DMS114 treated with DMSO at 0.1 percent for 48 hours (cell line): ENCODE measurements at regions not wholly inside any gene's neighbourhood (a gene's known extent, or its start where the extent isn't known, plus 50 kb on each side); places are given as distances from the start of the nearest gene placed in this dataset.
A peak's percentile ranks its signal among the peaks of the same experiment; 100 is the strongest.

ENCODE experiments used
- DNase-seq: peaks from one replicate; lab custom pipeline; 2025; ENCODE audit not compliant: unreplicated experiment; lab: John Stamatoyannopoulos, UW

DNA sequence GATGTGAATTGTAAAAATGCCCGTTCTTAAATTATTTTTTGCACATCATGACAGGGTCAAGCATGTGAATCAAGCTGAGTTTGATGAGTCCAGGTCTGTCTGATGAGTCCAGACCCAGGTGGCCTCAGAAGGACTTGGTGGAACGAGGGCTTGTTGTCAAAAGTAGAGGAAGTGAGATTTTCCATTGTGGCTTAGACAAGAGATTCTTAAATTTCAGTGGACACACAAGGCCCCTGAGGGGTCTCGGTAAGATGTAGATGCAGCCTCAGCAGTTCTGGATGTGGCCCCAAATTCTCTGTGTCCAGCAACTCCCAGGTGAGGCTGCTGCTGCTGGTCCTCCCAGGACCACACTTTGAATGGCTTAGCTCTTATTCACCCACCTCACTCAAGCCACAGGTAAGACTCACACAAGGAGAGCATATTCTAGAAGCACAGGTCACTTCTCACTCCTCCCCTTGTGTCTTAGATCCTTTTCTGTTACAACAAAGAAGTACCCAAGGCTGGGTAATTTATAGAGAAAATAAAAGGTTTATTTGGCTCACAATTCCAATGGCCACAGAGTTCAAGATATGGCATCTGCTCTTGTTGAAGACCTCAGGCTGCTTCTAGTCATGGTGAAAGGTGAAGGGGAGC lies 98.8 kb downstream of the GGTLC2 start:
- no peak for DNase-seq

DNA sequence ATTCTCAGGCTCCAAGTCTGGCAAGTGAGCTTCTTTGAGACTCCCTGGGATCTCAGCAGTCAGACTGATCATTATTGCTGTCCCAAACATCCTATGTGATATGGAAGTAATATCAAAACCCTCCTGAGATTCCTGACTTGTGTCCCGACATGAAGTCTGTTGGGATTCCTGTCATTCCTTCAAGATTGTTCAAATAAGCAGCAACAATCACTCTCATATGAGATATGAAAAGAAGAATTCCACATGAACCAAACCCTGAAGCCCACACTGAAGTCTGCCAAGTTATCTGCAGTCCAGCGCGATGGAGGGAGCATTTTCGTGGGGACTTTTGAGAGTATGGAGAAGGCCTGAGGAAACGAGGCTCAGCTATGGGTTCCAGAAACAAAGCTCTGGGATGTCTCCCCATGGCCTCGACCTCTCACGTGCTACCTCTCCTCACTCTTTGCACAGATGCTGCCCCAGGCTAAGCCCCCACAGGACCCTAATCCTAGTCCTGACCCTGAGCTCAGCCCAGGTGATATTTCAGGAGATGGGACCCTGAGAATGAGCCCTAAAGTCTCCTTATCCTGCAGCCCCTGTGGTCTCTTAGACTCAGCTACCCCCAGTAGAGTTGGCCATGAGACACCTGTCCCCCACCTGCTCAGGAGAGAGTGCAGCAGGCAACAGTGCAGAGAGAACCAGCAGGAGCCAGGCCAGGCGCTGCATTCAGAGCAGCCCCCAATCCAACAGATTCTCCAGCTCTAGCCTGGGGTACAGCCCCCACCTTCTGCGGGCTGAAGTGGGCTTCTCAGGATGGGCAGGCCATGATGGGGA lies 100.2 kb downstream of the GGTLC2 start:
- DNase-seq, result no peak

DNA sequence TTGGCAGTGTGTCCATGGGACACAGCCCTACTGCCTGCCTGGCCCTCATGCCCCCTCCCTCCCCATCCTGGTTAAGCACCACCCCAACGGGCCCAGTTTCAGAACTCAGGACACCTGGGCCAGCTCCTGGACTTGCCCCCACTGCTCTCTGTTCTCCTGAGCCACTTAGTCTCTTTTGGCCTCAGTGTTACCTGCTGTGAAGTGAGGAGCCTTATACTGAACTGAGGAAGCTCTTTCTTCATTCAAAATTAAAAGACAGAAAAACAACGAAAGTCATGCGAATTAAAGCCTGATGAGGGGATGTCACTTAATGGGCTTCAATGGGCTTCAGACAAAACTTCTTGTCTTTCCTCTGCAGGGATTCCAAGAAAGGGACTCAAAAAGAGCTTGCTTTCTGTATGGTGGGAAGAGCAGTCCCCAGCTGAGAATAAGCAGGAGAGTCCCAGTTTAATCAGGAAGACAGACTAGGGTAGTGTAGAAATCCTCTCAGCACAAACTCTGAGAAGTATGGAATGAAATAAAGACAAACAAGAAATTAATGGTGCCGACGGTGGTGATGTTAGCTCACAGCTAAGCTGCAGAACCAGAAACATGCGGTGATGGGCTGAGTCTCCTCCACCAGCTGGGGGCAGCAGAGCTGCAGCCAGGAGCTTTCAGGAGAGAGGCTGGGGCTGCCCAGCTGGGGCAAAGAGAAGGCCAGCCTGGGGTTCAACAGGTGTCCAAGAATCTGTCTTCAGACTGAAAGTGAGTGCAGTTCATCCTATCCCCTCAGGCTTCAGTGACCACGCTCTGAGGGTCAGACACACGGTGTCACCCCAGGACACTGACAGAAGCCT lies 101.0 kb downstream of the GGTLC2 start:
- DNase-seq, result no peak

DNA sequence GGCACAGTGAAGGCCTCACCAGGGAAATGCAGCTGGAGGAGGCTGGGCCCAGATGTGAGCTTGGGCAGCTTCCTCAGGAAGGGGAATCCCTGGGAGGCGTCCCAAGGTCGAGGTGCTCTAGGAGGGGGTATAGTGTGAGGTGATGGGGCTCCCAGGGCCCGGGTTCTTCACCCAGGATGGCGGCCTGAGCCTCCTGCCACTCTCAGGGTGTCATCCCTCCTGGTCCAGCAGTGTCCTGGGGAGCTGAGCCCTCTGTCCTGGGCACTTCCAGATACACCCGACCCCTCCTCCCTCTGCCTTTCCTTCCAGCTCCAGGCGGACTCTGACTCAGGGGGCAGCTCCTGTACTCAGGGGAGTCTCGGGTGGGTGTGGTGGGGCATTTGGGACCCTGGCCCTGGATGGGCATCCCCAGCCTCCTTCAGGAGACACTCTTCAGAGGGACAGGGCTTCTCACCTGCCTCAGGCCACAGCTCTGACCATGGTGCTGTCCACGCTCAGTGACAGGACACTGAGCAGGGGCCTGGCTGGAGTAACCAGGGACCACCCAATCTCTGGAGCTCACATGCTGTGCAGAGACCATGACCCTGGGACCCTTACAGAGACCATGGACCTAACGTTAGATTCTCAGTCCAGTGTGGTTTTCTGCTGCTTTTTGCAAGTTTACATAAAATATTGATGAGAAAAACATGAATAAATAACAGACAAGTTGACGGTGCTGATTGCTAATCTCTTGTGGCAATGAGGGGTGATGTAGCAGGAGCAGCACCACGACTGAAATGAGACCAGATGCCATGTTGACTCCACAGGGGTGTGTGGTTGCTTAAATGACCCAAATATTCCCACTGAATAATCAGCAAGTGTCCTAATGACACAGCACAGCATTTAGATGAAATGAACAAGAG lies 101.9 kb downstream of the GGTLC2 start:
- no peak for DNase-seq

DNA sequence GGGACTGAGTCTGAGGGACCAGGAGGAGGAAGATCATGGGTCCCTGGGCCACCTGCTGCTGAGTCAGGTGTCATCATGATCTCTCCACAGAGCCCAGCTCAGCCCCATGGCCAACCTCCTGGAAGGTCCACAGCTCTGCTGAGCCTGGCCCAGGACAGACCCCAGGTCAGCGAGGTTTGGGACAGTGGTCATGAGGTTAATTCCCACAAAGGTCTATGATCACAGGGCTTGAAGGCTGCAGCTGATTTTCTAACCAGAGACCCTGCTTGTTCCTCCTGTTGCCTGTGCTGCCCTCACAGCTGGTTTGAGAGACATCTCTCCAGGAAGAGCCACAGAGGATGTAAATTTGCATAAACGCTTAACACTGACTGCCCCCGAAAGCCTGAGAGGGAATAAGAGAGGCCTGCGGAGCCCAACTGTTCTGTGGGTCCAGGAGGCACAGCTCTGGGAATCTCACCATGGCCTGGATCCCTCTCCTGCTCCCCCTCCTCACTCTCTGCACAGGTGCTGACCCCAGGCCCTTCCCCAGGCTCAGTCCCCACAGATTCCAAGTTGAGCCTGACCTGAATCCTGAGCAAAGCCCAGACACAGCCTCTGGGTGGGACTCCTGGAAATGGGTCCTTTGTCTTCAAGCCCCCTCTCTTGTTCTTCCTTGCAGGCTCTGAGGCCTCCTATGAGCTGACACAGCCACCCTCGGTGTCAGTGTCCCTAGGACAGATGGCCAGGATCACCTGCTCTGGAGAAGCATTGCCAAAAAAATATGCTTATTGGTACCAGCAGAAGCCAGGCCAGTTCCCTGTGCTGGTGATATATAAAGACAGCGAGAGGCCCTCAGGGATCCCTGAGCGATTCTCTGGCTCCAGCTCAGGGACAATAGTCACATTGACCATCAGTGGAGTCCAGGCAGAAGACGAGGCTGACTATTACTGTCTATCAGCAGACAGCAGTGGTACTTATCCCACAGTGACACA lies 102.8 kb downstream of the GGTLC2 start:
- DNase-seq, result no peak

DNA sequence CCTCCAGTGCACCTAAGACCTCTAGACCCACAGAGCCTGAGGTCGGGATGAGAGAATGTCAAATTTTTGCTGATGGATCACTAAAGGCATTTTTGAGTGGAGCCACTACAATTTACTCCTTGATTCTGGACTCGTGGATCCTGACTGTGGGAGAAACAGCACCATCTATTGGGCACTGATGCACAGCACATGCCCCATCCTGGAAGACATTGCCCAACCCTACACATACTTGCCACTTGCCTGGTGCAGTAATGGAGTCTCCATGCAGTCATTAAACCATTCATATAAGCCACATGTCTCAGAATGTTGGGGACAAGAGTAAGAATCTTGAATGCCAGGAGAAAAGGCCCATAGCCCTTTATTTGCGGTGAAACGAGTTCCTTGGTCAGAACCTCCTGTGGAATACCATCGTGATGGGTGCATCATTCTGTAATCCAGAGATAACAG lies 103.9 kb downstream of the GGTLC2 start:
- DNase-seq, result peak; percentile 8

DNA sequence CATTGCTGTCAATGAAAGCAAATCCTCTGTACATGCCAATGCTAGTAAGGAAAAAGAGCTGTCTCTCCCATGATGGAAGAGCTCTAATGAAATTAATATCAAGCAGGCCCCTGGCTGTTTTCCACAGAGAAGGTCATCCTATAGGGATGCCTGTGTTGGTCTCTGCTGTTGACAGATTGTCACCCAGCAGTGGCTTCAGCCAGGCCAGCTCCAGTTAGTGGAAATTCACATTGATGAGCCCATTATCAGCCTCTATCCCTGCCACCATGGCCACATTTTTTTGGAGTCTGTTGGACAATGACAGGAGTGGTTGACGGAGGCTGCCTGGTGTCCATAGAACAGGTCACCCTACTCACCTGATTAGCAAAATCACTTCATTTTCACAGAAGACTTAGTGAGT lies 104.3 kb downstream of the GGTLC2 start:
- DNase-seq, result no peak

DNA sequence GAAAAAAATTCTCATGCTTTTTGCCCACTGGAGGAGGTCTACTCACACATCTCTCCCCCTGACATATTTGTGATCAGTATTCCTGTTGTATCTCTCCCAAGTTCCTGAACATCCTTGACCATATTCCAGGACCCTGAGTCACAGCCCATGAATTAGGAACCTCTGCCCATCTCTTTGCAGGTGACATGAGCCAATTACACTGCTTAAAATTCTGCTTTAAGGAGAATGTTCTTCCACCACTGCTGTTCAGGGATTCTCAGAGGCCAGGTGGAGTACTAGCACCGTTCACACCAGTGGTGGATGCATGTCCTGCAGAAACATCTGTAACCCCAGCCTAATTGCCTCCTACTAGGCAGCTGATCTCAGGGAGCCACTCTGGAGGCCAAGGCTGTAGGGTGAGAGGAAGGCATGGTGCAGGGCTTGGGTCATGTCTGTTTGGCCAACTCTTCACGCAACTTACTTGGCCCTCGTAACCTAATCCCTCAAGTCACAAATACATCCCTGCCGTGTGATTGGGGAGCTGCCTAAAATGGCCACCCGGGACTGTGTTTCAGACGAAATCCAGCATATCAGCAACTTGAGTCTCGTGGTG lies 104.8 kb downstream of the GGTLC2 start:
- no peak for DNase-seq

DNA sequence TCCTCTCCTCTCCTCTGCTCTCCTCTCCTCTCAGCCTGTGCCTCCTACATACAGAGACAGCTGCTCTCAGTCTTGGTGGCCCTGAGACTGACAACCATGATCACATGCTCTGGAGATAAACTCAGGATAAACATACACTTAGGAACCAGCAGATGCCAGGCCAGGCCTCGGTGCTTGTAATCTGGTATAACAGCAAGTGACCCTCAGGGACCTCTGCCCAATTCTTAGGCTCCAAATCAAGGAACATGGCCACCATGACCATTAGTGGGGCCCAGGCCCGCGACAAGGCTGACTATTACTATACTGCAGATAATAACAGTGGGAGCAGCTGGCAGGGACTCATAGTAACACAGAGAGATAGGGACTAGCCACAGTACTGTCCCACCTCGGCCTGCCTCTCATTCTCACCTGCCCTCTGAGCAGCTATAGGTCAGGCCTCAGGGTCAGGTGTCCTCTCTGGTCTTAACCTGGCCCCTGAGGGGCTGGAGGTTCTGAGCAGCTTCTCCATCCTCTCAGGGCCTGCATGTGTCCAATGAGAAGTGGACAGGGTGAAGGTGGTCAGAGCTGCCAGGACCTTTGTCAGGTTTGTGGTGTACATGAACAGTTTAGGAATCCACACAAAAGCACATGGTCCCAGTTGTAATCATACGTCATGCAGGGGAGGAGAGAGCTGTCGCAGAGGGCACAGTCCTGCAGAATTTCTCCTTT lies 106.1 kb downstream of the GGTLC2 start:
- DNase-seq, result no peak

DNA sequence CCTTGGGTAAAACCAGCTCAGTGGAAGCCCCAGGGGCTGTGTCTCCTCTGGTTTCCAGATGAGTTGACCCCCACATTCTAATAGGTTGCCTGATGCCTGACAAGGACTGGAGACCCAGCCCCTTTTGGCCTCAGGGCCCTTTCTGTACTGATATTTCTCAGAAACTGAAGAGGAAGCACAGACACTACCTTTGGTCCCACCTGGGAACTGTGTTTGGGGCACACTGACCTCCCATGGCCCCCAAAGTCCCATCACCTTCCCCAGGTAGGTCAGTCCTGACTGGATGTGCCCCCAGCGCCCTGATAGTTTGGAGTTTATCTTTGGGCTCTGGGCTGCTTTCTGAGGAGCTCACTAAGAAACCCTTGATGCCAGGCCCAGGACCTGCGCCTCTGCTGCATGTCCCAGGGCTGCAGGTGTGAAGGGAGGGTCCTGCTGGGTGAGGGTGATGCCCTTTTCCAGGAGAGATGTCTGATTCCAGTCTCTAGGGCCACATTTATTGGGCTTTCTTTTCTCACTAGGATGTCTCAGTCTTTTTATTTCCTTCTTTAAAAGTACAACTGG lies 106.7 kb downstream of the GGTLC2 start:
- DNase-seq, result no peak

DNA sequence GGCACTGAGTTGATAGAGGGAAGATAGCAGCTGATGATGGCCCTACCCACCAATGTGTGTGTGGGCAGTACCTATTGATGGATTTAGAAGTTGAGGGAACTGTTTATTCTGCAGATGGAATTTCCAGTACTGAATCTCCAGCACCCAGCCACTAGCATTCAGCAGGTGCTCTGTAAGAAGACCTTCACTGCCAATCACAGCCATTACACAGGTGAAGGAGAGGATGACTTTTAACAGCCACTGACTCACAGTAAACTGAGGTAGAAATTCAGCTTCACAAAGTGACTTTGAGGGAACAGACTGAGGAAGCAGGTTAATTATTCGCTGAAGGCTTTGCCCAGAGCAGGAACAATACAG lies 107.8 kb downstream of the GGTLC2 start:
- DNase-seq, result no peak

DNA sequence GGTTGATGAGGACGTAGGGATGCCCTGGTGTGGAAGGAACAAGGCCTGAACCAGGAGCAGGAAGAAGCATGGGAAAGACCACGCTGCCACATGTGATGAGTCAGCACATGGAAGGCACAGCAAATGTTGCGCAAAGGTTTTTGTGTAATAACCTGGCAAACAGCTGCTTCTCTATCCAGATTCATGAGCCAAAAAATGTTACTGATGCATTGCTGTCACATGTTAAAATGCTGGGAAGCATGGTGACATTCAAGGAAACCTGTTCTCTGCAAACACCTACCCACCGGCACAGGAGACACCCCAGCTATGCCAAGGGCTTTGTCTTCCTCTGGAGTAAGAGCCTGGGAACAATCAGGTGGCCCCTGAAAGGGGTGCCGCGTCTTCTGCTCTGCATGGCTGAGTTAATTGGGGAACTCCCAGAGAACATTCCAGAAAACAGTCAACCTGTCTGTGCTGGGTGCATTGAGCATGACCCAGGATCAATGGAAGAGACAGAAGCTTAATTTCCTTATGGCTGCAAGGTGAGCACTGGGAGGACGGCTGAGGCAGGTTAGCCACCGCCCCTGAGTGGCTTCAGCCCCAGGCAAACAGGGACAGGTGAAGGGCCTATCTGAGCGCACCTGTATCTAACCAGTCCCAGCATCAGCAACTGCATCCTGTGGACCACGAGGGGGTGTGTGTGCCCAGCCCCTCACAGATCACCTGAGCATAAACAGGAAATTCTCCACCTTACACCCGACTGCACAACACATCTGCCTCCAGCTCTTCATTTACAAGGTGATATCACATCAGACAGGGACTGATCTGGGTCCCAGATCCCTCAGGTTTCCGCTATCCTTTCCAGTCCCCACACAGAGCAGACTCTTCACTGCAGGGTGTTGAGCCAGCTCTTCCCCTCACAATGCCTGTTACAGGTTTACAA lies 108.4 kb downstream of the GGTLC2 start:
- no peak for DNase-seq

DNA sequence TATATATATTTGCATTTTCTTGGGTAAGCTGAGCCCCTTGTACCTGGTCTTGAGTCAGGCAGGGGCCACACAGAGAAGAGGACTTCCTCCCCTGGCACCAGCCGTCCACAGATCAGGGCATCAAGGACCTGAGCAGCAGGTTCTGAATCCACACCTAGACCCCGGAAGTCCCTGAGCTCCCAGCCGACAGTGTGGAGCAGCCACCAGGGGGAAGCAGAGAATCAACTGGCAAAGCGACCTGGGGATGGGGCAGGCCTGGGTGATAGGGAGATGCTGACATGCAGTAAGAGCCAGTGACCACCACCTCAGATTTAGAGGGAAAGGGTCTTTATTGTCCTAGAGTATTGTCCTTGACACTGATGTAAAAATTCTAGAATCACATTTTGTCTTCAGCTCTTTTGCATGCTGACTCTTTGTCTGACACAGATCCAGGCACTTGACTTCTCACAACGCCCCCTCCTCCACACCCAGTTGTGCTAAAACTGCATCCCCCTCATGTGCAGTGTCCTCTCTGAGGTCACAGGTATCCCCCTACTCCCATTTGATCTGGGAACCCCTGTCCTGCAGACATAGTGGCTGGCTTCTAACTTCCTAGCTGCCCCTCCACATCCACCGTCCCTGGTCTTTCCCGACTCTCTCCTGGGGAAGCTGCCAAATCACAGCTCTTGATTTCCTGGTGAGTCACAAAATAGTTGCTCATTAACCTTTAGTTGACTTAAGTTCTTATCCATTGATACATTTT lies 109.3 kb downstream of the GGTLC2 start:
- DNase-seq, result peak; percentile 30

DNA sequence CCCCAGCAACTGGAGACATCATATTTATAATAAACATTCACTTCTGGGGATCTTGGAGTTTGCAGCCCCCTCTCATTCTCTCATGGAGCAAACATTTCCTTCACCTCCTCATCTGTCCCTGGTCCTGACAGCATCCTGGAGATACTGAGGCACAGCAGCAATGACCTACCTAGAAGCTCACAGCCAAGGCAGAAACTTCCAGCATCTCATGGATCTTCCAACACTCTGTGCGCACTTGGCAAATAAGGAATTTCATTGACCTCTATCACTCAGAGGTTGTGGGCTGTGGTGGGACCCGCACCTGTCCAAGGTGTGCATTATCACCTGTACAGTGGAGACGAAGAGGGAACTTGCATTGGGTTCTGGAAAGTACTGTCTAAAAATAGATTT lies 109.8 kb downstream of the GGTLC2 start:
- no peak for DNase-seq

DNA sequence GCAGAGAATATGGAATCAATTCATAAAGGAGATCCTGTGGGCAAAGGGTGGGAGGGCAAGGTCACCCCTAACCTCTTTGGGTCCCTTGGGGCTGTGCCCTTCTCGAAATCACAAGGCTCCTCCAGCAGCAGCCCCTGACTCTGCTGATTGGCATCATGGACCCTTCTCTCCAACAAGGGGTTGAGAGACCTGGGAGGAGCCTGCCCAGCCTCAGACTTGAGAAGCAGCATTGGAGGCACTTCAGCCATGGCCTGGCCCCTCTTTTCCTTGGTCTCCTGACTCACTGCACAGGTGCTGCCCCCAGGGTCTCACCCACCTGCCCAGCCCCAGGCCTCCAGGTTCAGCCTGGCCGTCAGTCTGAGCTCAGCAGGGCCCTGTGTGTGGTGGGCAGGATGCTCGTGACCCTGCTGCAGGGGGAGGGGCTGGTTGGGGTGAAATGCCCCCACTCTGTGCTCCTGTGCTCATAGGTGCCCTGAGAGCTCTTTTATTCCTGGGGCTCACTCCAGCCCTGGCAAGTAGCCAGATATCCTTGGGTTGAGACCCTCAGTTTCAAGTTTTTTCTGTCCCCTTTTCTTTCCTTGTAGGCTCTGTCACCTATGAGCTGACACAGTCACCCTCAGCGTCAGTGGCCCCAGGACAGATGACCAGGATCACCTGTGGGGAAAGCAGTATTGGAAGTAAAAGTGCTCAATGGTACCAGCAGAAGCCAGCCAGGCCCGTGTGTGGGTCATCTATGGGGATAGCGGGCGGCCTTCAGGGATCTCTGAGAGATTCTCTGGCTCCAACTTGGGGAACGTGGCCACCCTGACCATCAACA lies 110.8 kb downstream of the GGTLC2 start:
- no peak for DNase-seq

DNA sequence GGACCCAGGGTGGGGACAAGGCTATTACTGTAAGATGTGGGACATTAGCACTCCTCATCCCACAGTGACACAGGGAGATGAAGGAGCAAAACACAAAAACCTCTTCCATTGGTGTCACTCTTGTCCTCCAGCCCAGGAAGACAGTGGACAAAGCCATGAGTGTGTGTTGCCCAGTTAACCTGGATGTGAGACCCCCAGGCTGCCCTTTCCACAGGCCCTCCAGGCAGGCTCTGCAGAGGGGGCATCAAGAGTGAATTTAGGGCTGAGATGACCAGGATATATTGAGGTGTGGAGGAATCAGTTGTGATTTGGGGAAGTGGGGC lies 111.3 kb downstream of the GGTLC2 start:
- no peak for DNase-seq
